Heart left ventricle (tissue), 13 donors: ENCODE measurements at regions not wholly inside any gene's neighbourhood (a gene's known extent, or its start where the extent isn't known, plus 50 kb on each side); places are given as distances from the start of the nearest gene placed in this dataset.

Source experiments
- CTCF ChIP-seq, 12 donors: fragments of 200-600 bp; sonication (generic) in 4 of 12; IDR thresholded peaks; one replicate each; pipeline versions ENCODE4 v1.5.0 to v1.8.0; 2018 to 2022; ENCODE audit warnings: antibody characterized with exemption in 12 of 12, mild to moderate bottlenecking in 5 of 12
- POLR2A ChIP-seq, 2 donors: fragments of 450-650 bp; IDR thresholded peaks; one replicate each; pipeline ENCODE4 v1.6.1; 2017; ENCODE audit warnings: antibody characterized with exemption in 2 of 2, mild to moderate bottlenecking in 2 of 2, moderate library complexity in 2 of 2
- donor health status: ischemic (EF 13 %, LVEDD 7.1; RV severe dilation, severe dysfunction).
- donor health status: DM: no; HTN: yes; CAD: no.
- donor health status: DM: no; HTN: no; CAD: no.
- donor health status: ischemic (EF 25% LVEDD 6.9; RV normal size, moderate dysfunction).
- donor health status: ischemic (EF 25% LVEDD 5.7; RV mildly dilated, moderate dysfunction).
- donor health status: ischemic (EF 35%, LVEDD 5.7; RV mildly dilated, moderate dysfunction).
- donor health status: nonischemic (EF 11% LVEDD 7.7; RV severe dilation, severe dysfunction).
- donor health status: DM: yes; HTN: yes; CAD: no.
- donor health status: PGD.
- donor health status: ischemic (EF 29% LVEDD 5.4; RV normal size, mild dysfunction).
- donor health status: nonischemic (EF 23%, LVEDD 6.1; RV moderate dilation, normal function).

GRCh38 chr1:38101037-38101785 is 54.6 kb upstream of the POU3F1 start:
- TF ChIP-seq POLR2A (IDR thresholded peaks at IDR 0.05) (no peak), CTCF (IDR thresholded peaks at IDR 0.05) (no peak)
